ENCODE measurements at regions not wholly inside any gene's neighbourhood (a gene's known extent, or its start where the extent isn't known, plus 50 kb on each side); places are given as distances from the start of the nearest gene placed in this dataset.
"Not testable (repeated sequence)": the region's sequence is repeated elsewhere in the genome, so short reads cannot be mapped to it uniquely, and the experiment has no call there.

DNA sequence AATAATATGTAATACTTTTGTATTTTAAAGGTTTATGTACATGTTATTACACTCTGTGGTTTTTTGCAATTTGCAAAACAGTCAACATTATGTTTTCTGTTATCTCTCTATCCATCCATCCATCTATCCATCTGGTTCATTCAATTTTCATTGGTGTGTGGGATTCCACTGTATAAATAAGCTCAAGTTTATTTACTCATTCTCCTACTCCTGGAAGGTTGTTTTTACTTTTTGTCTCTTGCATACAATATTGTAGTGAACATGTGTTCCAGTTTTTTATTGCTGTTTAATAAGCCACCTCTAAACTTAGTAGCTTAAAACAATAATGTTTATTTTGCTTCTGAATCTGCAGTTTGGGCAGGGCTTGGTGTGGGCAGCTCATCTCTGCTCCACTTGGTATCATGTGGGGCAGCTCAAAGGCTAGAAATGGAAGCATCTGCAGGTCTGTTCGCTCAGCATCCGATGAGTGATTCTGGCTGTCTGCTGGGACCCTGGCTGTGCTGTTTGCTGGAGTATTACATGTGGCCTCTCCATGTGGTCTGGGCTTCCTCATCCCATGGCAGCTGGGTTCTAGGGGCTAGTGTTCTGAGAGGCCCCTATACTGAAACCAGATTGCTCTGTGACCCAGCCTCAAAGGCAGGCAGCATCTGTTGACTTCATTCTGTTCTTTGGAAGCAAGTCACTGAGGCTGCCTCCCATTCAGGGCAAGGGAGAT, 98.8 kb downstream of the SLC25A47 start:
- no peak for DNase-seq (ENCODE audit: low read depth)

DNA sequence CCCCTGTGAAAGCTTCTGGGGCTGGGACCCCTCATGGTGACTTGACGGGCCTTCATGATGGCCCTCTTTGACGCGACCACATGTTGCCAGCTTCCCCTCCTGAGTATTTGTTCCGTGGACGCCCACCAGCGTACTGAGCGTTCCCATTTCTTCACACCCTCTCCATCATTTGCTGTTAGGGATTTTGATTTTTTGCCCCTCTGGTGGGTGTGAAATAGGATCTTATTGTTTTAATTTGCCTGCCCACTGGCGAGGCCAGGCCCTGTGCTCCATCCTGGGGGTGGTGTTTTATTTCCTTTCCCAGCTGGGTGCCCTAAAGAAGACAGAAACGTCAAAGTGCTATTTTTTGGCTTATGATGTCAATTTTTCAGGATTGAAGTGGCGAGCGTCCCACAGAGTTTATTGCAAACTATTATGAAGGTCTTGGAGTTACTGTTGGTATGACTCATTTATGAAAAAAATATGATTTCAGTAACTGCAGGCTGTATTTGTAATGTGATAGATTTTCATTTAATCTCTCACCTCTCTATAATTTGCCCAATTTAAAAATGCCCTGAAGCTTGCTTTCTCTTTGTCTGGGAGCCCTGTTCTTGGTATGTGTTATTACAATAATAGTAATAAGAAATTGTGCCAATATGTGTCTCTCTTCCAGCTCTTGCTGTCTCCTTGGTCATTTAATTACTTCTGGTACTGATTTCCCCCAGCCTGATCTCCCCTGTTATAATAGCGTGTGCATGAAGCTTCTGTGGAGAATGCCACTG, 99.6 kb downstream of the SLC25A47 start:
- no peak for DNase-seq (ENCODE audit: low read depth)

DNA sequence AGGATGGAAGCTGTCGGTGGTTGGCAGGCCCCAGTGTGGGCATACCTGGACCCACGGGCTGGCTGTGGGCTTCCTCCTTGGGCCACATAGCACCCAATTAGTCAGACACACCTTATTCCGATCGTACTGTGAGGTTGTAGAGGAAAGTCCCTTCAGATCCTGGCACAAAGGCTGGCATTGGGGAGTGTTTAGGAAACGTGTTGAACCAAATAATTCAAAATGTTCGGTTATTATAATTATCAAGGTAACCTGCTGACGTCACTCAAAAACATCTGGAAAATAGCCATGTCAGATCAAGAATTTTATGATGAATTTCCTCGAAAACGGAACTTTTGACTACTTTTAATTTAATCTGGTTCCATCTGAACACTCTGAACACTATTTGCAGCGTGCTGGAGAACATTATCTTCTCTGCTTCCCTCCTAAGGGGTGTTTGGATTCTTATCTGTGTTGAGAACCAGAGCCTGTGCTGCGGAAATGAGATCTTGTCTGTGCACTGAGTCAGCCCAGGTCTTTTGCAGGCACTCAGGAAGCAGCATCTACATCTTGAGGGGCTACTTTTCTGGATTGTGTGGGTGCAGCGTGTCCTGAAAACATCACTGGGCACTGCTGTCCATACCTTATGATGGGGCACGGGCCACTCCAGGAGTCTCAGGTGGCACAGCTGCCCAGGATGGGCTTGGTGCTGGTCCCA, 100.3 kb downstream of the SLC25A47 start:
- DNase-seq (ENCODE audit: low read depth): no peak

DNA sequence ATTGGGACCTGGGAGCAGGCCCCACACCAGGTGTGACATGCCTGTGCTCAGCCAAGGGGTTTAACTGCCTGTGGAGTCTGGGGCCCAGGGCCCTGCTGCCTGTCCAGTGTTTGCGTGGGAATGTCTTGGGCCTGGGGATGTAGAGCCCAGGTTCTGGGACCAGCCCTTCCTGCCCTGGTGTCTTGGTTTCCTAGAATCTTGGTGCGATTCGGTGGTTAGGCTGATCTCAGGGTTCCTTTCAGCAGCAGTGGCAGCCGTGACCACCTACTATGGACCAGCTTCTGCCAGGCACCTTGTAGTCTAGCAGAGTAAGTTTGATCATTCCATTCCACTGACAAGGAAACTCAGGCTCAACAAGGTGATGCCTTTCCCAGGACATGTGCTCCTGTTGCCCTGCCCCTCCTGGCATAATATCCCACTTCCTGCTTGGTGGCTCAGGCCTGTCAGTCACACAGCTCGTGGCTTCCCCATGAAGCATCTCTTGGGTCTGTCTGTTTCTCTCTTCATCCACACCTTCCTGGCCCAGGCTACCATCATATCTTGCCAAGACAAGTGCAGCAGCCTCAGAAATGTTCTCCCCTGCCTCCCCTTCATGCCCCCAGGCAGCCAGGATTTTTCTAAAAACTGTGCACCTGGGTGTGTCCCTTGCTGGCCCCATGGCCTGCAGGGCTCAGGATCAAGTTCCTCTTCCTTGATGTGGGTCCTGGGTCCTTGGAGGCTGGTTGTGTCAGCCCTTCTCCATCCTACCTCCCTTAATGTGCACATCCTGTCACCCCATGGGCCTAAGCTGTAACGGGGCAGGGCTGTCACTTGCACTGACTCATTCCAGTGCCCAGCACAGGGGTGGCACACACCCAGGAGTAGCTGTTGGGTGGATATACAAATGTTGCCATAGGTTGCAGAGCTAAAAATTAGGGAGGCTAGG, 101.6 kb downstream of the SLC25A47 start:
- DNase-seq (ENCODE audit: low read depth): no peak

DNA sequence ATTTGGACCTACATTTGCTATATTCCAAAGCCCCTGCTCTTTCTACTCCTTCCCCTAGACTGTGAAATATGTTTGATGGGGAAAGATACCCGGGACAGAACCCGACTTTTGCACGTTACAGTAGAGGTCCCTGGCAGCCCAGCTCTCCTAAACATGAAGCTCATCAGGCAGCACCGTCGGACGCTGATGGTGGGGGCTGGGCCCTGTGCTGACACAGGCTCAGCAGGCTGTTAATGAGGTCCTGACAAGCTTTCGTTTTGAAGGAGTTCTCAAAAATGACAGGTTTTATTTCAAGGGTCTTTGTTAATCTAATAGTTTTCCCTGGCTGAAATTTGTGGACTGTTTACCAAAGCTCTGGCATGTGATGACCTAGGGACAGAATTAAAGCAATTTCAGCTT, 102.3 kb downstream of the SLC25A47 start:
- DNase-seq (ENCODE audit: low read depth): no peak

DNA sequence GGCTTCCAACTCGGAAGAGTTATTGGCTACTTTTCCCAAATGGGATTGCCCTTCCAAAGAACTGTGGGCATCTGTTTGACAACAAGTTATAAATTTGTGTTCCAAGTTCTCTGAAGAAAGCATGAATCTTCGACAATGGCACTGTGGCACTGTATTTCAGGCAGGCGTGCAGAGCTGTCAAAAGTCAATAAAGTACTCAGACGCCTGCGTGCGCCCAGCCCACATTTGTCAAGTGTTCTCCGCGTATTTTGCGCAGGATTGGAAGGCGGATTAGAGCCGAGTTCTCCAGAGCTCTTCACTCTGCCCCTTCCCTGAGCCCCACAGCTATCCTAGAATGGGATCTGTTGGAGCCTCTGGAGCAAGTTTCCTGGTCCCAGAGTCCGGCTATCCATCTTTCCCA, 103.2 kb downstream of the SLC25A47 start:
- DNase-seq (ENCODE audit: low read depth): no peak

DNA sequence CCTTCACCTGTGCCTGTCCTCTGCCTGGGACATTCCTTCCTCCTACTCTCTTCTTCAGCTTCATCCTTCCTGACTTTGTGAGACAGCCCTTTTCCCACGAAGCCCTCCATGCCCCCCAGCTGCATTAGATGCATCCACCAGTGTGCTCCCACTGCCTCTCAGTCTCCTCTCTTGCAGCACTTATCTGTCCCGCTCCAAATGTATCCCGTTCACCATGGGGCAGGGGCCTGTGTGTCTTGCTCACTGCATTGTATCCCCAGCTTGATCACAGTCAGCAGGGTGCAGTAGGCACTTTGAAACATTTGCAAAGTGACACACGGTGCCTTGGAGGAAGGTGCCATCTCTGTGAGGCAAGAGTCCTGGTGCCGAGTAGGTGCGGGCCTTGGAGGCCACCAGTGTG, 104.0 kb downstream of the SLC25A47 start:
- no peak for DNase-seq (ENCODE audit: low read depth)

DNA sequence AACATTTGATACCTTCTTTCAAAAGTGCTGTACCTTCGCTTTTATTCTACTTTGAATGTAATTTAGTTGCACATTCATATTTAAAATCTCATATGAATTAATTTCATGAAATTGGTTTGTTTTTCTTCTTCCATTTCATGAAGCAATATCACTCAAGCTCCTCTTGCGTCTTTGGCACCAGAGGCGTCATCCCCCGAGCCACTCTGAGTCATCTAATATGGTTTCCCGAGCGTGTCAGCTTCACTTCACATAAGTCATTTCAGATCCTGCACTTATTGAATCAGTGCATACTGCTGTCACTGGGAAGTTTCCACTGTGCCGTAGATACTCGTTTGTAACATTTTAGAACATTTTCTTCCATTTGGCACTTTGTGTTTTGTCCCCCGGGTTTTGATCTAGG, 105.6 kb downstream of the SLC25A47 start:
- no peak for DNase-seq (ENCODE audit: low read depth)

DNA sequence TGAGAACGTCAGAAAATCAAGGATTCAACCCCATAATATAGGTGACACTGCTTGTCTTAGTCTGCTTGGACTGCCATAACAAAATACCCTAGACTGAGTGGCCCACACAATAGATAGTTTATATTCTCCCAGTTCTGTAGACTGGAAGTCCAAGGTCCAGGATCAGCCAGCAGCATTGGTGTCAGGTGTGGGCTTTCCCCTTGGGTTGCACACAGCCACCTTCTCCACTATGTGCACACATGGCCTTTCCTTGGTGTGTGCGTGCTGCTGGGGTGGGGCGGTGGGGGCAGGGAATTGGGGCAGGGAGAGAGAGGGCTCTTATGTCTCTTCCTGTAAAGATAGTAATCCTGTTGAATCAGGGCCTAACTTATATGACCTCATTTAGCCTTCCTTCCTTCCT, 106.4 kb downstream of the SLC25A47 start:
- no peak for DNase-seq (ENCODE audit: low read depth)

DNA sequence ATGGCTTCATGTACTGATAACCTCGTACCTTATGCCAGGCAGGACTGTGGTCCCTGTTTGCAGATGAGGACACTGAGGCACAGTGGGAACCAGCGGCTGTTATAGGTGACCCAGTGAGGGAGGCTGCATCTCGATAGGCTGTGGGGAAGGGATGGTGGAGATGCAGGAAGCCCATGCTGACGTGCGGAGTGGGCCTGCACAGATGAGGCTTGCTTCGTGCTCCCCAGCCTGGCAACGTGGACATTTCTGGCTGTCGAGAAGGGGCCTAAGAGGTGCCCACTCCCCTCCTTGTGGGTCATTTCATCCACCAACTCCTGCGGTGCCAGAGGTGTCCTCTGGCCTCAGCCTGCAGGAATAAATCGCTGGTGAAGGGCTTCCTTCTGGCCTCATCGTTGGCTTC, 107.4 kb downstream of the SLC25A47 start:
- no peak for DNase-seq (ENCODE audit: low read depth)

DNA sequence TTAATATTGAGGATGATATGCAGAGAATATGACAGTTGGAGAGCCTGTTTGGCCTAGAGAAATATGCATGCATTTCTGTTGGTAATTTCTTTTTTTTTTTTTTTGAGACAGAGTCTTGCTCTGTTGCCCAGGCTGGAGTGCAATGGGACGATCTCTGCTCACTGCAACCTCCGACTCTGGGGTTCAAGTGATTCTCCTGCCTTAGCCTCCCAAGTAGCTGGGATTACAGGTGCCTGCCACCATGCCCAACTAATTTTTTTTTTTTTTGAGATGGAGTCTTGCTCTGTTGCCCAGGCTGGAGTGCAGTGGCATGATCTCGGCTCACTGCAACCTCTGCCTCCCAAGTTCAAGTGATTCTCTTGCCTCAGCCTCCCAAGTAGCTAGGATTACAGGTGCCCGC, 108.3 kb downstream of the SLC25A47 start:
- not testable (repeated sequence) for DNase-seq (ENCODE audit: low read depth)

DNA sequence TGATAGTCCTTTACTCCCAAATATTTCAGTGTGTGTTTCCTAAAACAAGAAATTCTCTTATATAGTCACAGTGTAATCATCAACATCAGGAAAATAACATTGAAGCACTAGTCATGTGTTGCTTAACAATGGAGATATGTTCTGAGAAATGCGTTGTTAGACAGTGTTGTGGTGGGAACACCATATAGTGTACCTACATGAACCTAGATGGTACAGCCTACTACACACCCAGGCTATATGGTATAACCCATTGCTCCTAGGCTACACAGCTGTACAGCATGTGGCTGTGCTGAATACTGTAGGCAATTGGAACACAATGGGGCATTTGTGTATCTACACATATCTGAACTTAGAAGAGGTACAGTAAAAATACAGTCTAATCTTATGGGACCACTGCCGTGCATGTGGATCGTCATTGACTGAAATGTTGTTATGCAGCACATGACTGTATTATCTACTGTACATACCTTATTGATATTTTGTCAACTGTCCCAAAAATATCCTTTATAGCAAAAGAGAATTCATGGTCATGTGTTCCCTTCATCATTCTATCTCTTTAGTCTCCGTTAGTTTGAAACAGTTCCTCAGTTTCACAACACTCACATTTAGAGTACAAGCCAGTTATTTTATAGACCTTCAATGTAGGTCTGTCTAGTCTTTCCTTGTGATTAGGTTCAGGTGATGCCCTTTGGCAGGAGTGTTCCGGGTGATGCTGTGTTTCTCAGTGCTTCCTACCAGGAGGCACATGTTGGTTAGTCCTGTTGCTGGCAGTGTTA, 109.7 kb downstream of the SLC25A47 start:
- no peak for DNase-seq (ENCODE audit: low read depth)

DNA sequence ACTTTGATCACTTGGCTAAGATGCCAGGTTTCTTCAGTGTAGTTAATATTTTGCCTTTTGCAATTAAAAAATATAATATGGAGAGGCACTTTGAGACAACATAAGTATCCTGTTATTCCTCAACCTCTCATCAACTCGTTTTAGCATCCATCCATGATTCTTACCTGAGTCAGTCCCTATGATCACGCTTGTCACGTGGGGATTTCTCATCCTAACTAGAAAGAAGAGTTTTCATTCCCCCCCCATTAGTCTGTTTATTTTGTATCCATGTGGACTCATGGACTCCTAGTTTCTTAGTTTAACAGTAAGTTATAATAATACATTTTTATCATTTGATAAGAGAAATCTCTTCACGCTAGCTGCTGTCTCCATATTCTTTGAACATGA, 110.3 kb downstream of the SLC25A47 start:
- no peak for DNase-seq (ENCODE audit: low read depth)

DNA sequence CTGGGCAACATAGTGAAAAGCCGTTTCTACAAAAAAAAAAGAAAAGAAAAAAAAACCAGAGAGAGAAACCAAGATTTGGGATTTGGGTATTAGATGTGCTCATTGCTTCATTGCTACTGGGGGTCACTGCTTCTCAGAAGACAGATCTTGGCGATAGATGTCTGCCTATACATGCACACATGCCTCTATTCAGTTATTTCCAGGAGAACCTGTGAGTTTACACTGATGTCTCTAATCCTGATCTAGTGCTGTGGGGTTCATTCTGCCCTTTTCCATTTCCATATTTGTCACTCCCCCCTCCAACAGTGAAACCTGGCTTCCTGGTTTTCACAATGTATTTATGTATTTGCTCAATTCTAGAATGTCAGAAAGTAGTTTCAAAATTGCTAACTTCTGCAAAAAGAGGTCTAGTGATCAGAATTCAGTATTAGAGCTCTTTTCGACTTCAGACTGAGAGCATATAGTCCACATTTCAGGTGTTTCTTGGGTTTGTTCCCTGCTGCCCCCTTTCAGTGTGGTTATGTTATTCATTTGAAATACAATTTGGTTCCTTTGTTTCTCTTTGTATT, 111.0 kb downstream of the SLC25A47 start:
- no peak for DNase-seq (ENCODE audit: low read depth)

DNA sequence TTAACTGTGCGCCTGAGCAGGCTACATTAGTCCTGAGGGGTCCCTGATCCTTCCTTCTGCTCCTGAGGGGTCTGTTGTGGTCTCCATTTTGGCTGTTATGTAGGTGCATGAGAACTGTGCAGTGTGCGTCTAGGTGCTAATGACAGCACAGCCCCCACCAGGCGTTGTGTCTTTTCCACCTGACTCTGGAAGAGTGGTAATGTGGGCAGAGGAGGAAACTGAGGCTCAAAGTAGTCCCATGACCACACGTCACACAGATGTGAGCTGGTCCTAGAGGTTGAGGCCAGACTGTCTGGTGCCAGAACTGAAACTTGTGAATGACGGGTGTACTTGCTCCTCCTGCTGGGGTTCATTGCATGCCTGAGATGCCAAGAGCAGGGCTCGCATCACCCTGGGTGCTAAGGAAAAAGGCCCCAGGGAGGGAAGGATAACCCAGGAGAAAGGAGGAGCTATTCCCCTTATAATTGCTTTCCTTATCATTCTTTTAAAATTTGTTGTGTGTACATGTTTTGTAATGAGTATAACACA, 111.8 kb downstream of the SLC25A47 start:
- no peak for DNase-seq (ENCODE audit: low read depth)

DNA sequence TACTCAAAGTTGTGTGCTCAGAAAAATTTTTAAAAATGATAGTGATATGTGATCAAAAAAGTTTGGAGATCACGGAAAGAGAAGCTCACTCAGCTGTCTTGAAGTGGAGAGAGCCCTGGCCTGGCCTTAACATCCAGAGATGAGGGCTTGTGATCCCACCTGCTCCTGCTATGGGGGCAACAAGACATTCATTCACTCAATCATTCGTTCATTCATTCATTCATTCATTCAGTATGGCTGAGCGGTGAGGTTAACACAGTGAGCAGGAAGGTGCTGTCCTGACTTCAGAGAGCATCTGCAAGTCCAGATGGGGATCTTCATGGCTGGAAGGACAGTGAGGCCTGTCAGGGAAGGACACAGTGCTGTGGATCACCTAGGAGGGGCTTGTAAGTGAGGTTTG, 112.3 kb downstream of the SLC25A47 start:
- no peak for DNase-seq (ENCODE audit: low read depth)

DNA sequence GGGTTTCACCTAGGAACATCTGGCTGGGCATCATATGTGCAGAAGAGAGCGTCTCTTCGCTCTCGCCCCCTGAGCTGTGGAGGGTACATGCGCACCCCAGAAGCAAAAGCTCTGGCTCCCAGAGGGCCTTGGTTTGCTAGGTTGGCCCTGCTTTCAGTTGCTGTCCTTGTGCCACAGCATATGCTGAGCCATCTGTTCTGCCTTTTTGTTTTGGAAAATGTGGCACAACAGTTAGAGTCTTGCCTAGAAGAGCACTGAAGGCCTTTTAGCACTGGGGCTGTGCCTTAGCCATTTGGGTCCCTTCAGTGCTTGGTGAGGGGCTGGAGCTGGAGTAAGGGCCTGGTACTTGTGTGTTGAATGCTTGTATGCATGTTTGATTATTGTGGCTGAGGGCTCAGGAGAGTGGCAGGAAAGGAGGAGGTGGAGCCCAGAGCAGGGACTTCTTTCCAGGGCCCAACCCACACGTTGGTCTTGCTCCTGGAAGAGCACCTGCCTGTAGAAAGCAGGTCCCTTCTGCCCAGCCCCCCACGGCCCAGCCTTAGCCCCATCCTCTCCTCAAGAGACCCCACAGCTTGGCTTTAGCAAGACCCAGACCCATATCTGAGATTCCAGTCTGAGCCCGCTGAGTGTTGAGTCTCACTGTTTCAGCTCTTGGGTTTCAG, 113.7 kb downstream of the SLC25A47 start:
- DNase-seq (ENCODE audit: low read depth): no peak

DNA sequence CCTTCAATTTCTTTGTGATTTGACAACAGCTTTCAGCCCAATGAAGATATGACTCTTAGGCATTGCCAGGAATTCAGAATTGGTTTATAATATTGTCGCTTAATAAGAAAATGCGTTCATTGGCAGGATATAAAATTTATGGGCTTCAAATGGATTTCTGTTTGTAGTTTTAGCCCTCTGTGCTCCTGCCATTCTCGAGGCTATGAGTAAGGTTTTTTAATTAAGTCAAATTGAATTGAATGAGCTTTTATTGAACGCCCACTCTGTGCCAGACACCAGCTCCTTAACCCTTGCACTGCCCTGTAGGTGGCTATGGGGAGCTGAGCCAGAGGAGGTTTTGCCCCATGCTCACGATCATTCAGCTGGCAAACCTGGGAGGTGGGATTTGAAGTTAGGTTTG, 115.1 kb downstream of the SLC25A47 start:
- DNase-seq (ENCODE audit: low read depth): no peak

DNA sequence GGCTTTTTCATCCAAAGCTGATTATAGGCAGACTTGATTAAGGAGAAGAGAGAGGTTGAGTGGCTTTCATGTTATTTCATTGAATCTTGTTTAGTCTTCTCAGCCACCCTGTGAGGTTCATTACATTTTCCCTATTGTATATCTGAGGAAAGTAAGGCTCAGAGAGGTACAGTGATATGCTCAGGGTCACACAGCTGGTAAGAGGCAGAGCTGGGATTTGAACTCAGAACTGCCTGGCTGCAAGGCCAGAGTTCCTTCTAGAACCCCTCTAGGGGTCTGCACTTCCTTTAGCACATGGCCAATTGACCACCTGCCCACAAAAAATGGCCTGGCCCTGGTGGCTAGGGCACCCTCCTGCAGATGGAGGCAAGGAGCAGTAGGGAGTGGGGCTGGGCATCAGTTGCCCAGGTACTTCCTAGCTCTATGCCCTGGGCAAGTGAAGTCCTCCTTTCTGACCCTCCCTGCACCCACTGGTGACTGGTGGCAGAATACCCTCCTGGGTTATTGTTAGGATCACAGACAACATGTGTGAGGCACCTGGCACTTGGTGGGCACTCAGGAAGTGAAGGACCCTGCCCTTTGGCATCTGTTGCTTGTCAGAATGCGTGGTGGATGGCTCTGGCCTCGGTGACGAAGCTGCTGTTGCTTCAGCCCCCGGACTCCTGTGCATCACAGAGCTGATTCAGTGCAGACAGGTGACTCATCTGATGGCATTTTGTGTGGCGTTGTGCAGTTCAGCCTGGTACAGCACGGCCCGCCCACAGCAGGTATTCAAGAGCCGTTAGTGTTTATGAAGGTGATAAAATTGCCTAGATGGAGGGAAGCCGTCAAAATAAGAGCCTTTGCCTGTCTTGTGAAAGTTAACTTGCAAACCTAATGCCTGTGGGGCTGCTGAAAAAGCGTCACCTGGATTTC, 115.8 kb downstream of the SLC25A47 start:
- DNase-seq (ENCODE audit: low read depth): peak; percentile 37

Data from GM04503 (cell line).